ENCODE measurements at regions not wholly inside any gene's neighbourhood (a gene's known extent, or its start where the extent isn't known, plus 50 kb on each side); places are given as distances from the start of the nearest gene placed in this dataset.

DNA sequence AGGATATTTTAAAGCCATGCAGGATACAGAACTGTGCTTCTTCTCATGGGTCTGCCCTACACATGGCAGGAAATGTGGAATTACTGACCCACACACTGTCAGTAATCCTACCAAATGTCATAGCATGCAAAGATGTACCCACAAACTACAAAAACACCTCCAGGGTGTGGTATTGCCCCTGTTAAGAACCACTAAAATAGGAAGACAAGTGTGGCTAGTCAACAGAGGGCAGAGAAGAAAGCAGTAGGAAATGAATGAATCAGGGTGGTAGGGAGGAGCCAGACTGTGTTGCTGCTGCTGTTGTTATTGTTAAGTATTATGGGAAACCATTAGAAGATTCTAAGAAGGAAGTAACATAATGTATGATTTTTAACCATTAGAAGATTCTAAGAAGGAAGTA is 556.7 kb upstream of the ACVR2A start:
- H3K4me1 ChIP-seq (ENCODE audit: insufficient read depth, low read length, poor library complexity, severe bottlenecking): no peaks in the 10 kb centered on the region
- no TSS peak for BruUV-seq (replicated peaks)
- no peaks in the 10 kb centered on the region for H3K27me3 ChIP-seq (replicated peaks; ENCODE audit: insufficient read depth, low read depth, low read length, poor library complexity)
- TF ChIP-seq, protein P1, sequence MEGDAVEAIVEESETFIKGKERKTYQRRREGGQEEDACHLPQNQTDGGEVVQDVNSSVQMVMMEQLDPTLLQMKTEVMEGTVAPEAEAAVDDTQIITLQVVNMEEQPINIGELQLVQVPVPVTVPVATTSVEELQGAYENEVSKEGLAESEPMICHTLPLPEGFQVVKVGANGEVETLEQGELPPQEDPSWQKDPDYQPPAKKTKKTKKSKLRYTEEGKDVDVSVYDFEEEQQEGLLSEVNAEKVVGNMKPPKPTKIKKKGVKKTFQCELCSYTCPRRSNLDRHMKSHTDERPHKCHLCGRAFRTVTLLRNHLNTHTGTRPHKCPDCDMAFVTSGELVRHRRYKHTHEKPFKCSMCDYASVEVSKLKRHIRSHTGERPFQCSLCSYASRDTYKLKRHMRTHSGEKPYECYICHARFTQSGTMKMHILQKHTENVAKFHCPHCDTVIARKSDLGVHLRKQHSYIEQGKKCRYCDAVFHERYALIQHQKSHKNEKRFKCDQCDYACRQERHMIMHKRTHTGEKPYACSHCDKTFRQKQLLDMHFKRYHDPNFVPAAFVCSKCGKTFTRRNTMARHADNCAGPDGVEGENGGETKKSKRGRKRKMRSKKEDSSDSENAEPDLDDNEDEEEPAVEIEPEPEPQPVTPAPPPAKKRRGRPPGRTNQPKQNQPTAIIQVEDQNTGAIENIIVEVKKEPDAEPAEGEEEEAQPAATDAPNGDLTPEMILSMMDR (conservative IDR thresholded peaks at IDR 0.05; ENCODE audit: low read depth, low read length): no peak
- TF ChIP-seq EZH2 (IDR thresholded peaks at IDR 0.05; ENCODE audit: borderline replicate concordance, low read depth, low read length, poor library complexity, severe bottlenecking): no peak
- H3K27ac ChIP-seq (ENCODE audit: low read depth, low read length, poor library complexity, severe bottlenecking): no peak overlapping the region
- no peak for DNase-seq (ENCODE audit: low spot score)
- no peaks in the 10 kb centered on the region for H3K36me3 ChIP-seq (ENCODE audit: insufficient read depth, low read length, poor library complexity, severe bottlenecking)
- no peaks in the 10 kb centered on the region for H3K9me3 ChIP-seq (ENCODE audit: low read depth, low read length, poor library complexity, severe bottlenecking)
- POLR2A ChIA-PET (ENCODE audit: low non-redundant PET): no interaction called here
- CTCF ChIA-PET: no interaction called here
- intact Hi-C loops (cut with micrococcal nuclease; ENCODE audit: unreplicated experiment): no loop called here
- H3K4me3 ChIP-seq (ENCODE audit: low read depth, low read length, poor library complexity, severe bottlenecking): no peak overlapping the region

DNA sequence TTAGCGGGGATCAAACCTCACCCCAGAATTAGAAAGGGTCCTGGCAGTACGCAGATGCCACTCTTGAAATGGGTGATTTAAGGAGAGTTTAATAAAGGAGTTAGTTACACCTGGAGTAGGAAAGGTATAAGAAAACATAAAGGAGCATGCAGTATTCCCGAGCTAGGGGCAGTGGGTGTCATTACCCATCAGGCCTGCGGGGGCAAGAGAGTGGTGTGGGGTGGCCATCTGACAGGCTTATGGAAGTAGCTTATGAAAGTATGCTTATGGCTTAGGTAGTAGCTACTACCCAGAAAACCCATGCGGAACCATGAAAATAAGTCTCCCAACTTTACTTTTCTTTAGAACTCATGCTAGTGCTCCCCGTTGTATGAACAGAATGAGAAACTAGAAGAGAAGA is 568.9 kb upstream of the ACVR2A start:
- CTCF ChIA-PET: no interaction called here

DNA sequence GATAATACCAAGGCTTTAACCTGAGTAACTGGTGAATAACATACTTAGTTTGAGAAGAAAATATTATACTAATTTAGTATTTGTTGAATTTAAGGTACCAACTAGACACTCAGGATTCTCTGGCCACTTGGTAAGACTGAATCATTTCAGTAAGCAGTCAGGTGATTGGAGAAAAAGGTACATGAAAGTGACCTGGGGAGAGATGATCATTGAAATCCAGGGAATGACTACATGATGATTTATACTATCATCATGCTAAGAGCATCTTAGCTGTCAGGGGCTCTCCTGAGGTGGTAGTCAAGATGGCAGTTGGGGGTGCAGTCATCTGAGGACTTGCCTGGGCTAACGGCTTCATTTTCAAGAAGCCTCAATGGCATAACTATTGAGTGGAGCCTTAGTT is 571.2 kb upstream of the ACVR2A start:
- POLR2A ChIA-PET (ENCODE audit: low non-redundant PET): no interaction called here
- no peak for DNase-seq (ENCODE audit: low spot score)
- Histone ChIP-seq H3K4me3 (ENCODE audit: low read depth, low read length, poor library complexity, severe bottlenecking) (no peak overlapping the region), H3K27me3 (replicated peaks; ENCODE audit: insufficient read depth, low read depth, low read length, poor library complexity) (no peaks in the 10 kb centered on the region), H3K9me3 (ENCODE audit: low read depth, low read length, poor library complexity, severe bottlenecking) (peaks cover 11% of the 10 kb centered on the region), H3K27ac (ENCODE audit: low read depth, low read length, poor library complexity, severe bottlenecking) (no peak overlapping the region), H3K36me3 (ENCODE audit: insufficient read depth, low read length, poor library complexity, severe bottlenecking) (no peaks in the 10 kb centered on the region), H3K4me1 (ENCODE audit: insufficient read depth, low read length, poor library complexity, severe bottlenecking) (no peaks in the 10 kb centered on the region)
- no TSS peak for BruUV-seq (replicated peaks)
- CTCF ChIA-PET: no interaction called here
- no peak for TF ChIP-seq EZH2 (IDR thresholded peaks at IDR 0.05; ENCODE audit: borderline replicate concordance, low read depth, low read length, poor library complexity, severe bottlenecking)
- TF ChIP-seq, protein P1 (conservative IDR thresholded peaks at IDR 0.05; ENCODE audit: low read depth, low read length): no peak
- intact Hi-C loops (cut with micrococcal nuclease; ENCODE audit: unreplicated experiment): no loop called here

More for the DNA sequence above, 568.9 kb upstream of the ACVR2A start:
- POLR2A ChIA-PET (ENCODE audit: low non-redundant PET): no interaction called here
- Histone ChIP-seq H3K27me3 (replicated peaks; ENCODE audit: insufficient read depth, low read depth, low read length, poor library complexity) (no peaks in the 10 kb centered on the region), H3K4me3 (ENCODE audit: low read depth, low read length, poor library complexity, severe bottlenecking) (no peak overlapping the region), H3K27ac (ENCODE audit: low read depth, low read length, poor library complexity, severe bottlenecking) (no peak overlapping the region), H3K4me1 (ENCODE audit: insufficient read depth, low read length, poor library complexity, severe bottlenecking) (no peaks in the 10 kb centered on the region), H3K36me3 (ENCODE audit: insufficient read depth, low read length, poor library complexity, severe bottlenecking) (no peaks in the 10 kb centered on the region), H3K9me3 (ENCODE audit: low read depth, low read length, poor library complexity, severe bottlenecking) (no peaks in the 10 kb centered on the region)
- TF ChIP-seq EZH2 (IDR thresholded peaks at IDR 0.05; ENCODE audit: borderline replicate concordance, low read depth, low read length, poor library complexity, severe bottlenecking): no peak
- TF ChIP-seq, protein P1 (conservative IDR thresholded peaks at IDR 0.05; ENCODE audit: low read depth, low read length): peak; percentile 29
- intact Hi-C loops (cut with micrococcal nuclease; ENCODE audit: unreplicated experiment): no loop called here
- peak; percentile 19 for DNase-seq (ENCODE audit: low spot score)
- no TSS peak for BruUV-seq (replicated peaks)
